GM12891 (cell line): ENCODE measurements at regions not wholly inside any gene's neighbourhood (a gene's known extent, or its start where the extent isn't known, plus 50 kb on each side); places are given as distances from the start of the nearest gene placed in this dataset.

ENCODE experiments used
- POLR2A ChIP-seq: IDR thresholded peaks from 2 replicates; pipeline ENCODE4 v1.6.1; 2011; ENCODE audit warnings: low read depth, low read length, control low read depth
- POLR2AphosphoS5 ChIP-seq: IDR thresholded peaks from 2 replicates; pipeline ENCODE4 v1.6.1; 2011; ENCODE audit warnings: low read depth, low read length, control low read depth
- TAF1 ChIP-seq: IDR thresholded peaks from 2 replicates; pipeline ENCODE4 v1.6.1; 2011; ENCODE audit warnings: low read depth, low read length, control low read depth

DNA sequence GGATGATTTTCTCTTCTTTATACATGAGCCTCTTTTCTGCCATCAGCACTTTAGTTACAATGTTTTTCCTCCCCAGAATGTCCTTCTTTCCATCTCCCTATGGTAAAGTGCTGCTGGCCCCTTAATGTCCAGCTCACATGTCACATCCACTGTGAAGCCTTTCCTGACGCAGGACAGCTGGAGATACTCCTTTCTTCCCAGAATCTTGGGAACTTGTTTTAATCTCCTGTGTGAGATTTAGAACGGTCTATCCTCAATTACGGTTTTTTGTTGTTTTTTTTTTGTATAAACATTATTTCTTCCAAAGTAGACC, 147.7 kb upstream of the TSC22D2 start:
- TF ChIP-seq POLR2AphosphoS5 (no peak), TAF1 (no peak), POLR2A (no peak)
